ENCODE measurements at regions not wholly inside any gene's neighbourhood (a gene's known extent, or its start where the extent isn't known, plus 50 kb on each side); places are given as distances from the start of the nearest gene placed in this dataset.

DNA sequence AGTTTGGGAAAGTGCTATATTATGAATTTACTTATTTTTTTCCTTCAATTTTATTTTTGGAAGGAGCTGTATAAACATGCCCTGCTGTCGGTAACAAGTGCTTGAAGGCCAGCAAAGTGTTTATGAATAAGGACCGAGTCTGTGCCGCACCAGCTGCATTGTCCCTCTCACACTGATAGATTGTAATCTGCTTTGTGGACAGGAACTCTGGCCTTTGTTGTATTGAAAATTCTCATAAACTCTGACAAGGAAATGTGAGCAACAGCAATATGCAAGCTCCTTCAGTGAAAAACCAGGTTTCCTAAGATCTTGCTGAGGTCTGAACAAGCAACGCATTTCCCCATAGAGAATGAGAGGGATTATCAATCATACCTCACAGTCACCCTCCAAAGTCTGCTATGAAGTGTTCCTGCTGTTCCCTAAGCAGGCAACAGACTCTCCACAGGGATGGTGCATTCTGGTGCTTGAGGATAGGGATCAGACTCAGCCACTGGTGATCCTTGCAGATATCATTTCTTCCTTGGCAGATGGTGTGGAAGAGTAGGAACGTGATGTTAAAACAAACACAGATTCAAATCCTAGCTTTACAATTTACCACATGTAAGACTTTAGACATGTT is 109.6 kb downstream of the KCNJ2 start:
- DNase-seq (ENCODE audit: low read depth): peak; percentile 16

DNA sequence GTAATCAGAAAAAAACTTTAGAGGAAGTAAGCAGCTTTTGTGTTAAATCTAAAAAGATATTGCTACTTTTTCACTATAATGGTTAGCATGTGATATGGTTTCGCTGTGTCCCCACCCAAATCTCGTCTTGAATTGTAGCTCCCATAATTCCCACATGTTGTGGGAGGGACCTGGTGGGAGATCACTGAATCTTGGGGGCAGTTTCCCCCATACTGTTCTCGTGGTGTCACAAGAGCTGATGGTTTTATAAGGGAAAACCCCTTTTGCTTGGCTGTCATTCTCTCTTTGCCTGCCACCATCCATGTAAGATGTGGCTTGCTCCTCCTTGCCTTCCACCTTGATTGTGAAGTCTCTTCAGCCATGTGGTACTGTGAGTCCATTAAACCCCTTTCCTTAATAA is 117.1 kb downstream of the KCNJ2 start:
- DNase-seq (ENCODE audit: low read depth): no peak

DNA sequence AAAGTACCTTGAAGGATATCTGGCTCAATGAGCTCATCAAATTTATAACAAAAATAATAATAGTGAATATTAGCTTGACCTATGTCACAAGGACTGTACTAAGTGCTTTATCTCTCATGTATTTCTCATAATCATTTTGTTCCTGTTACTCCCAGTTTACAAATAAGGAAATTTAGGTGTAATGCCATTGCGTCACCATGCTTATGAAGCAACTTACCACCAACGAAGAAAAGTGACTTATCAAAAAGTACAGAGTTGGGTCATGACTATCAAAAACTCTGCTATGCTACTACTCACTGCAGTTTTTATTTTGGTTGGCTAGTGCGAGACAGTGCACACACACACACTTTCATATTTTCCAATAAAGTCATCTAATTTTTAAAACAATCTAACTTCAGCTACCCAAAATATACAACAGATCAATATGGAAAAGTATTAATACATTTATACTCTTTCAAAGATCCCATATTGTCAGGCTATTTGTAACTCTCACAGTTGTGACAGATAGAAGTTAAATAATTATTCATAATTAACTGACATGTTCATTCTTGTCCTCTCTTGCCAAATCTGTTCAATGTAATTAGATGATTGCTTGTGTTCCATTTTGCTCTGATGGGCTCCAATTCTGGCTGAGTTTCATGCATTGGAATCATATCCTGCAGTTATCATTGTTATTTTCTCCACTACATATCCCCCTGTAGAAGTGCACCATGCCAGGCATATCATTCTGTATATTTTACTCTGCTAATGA is 119.4 kb downstream of the KCNJ2 start:
- peak; percentile 50 for DNase-seq (ENCODE audit: low read depth)

DNA sequence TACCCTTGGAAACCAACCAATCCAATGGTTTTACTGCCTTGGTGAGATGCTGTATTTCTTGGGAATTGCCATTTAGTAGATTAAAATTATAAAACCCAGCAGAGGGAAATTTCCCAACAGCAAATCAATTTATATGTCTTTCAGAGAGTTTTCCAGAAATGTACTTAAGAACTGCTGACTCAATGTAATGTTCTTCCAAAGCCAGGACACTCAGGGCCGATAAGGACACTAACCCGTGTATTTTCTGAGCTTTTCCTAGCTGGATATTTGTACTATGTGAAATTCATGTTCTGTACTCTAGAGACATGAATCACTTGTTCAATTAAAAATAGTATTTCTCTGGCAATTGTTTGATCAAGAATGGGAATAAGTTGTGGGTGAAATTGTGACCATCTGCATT is 121.4 kb downstream of the KCNJ2 start:
- DNase-seq (ENCODE audit: low read depth): no peak

DNA sequence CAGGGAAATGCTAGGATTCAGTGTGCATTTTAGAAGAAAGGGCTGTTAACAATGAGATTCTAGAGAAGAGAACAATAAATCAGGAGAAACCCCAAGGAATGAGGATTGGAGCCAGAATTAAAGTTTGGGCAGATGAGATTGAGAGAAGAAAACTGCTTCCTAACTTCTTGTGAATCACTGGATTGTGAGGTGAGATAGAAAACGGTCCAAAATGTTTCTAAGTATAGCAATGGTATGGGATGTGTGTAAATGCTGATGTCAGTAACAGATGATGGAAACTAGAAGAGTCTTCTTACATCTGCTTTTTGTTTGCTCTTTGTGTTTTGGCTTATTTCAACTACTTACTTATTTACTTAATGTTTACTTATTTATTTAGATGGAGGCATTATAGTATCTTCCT is 123.0 kb downstream of the KCNJ2 start:
- no peak for DNase-seq (ENCODE audit: low read depth)

DNA sequence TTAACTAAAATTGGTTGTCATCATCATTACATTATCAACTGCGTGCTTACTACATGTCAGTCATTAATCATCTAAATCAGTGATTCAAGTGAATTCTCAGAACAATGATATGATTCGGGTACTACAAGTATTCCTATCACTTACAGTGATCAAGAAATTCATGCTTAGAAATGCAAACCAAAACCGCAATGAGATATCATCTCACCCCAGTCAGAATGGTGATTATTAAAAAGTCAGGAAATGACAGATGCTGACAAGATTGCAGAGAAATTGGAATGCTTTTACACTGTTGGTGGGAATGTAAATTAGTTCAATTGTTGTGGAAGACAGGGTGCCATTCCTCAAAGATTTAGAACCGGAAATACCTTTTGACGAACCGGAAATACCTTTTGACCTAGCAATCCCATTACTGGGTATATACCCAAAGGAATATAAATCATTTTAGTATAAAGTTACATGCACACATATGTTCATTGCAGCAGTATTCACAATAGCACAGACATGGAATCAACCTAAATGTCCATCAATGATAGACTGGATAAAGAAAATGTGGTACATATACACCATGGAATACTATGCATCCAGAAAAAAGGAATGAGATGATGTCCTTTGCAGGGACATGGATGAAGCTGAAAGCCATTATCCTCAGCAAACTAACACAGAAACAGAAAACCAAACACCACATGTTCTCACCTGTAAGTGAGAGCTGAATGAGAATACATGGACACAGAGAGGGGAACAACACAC is 124.4 kb downstream of the KCNJ2 start:
- peak; percentile 31 for DNase-seq (ENCODE audit: low read depth)

DNA sequence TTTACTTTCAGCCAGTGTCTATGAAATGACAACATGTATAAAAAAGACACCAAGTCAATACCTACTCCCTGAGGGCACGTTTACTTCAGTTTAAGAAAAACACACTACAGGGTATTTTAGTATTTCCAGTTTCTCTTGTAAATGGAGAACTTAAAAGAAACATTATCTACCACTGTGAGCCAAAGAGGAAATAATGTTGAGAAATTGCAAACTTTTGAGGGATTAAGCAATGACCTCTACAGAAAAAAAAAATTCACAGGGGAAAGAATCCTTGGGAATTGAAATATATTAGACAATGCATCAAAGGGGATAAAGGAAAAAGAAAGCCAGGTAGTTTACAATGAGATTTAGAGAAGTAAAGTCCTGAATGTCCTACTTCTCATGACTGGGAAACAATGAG is 126.0 kb downstream of the KCNJ2 start:
- peak; percentile 52 for DNase-seq (ENCODE audit: low read depth)

DNA sequence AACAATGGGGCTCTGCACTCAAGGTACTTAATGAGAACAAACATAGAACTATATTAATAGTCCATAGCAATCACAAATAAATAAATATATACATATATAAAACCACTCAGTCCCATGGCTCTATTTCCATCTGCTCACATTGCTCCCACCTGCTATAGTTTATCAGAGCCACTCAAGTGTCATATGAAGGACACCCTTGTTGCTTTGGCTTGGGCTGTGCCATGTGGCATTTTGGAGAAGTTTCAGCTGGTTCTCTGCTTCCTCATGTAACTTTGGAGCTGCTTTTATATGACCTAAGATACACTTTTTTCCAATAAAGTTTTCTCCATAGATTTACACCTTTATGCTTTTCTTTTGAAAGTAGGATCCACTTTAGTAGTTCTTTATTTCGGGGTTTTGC is 126.4 kb downstream of the KCNJ2 start:
- DNase-seq (ENCODE audit: low read depth): no peak

DNA sequence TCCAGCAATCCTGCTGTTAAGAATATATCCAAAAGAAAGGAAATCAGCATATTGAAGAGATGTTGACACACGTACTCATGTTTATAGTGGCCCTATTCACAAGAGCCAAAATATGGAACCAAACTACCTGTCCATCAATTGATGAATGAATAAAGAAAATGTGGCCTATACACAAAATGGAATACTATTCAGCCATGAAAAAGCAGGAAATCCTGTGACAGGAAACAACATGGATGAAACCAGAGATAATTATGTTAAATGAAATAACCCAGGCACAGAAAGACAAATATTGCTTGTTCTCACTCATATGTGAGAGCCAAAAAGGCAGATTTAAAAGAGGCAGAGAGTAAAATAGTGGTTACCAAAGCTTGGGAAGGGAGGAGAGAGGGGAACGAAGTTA is 127.1 kb downstream of the KCNJ2 start:
- no peak for DNase-seq (ENCODE audit: low read depth)

DNA sequence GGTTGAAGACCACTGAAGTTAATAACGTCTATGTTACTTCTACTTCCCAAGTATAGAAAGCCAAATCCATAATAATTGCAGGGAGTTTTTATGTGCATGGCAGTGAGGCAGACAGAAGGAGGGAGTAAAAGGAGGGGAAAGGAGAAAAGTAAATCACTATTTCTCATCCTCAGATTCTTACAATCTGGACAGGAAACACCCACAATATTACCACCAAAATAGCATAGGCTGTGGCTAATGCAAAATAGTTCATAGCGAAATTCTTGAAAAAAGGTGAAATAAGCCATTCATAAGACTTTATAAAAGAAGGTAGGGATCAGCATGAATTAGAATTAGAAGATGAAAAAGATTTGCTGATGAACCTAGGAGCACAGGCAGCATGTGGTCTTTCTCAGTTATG is 128.1 kb downstream of the KCNJ2 start:
- no peak for DNase-seq (ENCODE audit: low read depth)

DNA sequence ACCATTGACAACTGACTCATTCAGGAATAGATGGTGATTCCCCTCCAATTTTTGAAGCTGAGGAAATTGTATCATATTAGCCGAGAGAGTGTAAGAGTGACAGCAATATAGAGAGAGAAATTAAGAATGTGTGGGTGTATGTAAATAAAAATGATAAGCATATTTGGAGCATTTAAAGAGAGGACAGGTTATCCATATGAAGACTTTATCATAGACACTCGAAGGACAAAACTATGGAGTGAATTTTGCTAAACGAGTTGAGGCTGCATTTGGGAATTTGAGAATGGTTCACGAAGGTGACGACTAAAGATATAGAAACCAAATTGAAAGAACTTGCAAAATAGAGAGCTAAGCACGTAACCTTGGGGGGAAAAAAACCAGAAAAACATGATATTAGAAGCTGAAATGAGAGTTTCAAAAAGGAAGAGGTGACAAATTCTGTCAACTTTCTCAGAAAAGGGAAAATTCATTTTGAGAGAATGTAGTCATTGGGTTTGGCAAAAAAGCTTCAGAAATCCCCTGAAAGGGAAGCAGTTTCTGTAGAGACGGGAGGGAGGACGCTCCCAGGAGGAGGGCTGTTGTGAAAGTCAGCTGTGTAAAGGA is 129.7 kb downstream of the KCNJ2 start:
- DNase-seq (ENCODE audit: low read depth): no peak

DNA sequence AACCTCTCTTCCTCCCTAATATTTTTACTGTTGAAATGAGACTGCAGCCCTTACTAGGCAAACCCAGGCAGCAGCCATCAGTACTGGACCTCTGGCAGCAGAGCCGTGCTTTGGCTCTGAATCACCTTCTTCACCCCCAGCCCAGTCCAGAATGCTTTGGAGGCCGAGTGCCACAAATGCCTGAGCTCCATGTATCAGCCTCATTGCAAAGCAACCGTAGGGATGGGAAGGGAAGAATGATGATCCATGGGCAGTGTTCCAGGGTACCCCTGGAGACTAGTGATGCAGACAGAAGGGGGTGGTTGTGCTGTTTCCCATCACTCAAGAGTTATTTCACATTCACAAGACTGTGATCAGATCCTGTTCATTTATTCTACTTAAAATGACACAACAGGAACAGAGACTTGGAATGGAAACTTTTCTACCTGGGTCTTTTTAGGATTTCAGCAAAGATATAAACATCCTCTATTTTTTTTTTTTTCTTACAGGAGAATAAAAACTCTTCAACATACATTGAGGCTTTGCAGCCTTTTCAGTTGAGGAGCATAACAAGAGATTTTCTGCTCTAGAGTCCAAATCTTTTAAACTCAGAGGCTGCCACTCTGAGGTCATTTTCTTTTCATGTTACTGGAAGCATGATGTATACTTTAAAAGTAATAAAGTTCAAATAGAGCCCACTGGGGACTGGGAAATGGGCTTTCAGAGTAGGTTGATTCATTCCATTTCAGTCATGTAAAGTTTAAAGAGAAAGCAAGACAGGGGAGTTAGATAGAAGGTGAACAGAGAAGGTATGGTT is 138.3 kb downstream of the KCNJ2 start:
- DNase-seq (ENCODE audit: low read depth): peak; percentile 85

DNA sequence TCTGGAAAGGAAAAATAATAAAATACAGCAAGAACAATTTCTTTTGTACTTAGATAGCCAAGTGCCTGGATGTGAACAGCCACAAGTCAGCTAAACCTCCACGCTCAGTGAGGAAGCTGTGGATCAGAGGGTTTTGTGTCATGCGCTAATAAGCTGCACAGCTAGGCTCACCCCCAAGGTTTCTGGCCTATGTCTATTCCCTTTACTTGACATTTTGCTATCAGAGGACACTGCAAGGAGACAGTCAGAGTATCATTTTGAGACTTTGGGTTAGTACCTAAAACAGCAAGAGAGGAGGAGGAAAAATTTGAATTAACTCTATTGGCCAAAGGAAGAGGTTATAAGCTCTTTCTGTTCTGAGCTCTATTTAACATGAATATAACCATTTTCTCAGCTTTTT is 139.3 kb downstream of the KCNJ2 start:
- no peak for DNase-seq (ENCODE audit: low read depth)

DNA sequence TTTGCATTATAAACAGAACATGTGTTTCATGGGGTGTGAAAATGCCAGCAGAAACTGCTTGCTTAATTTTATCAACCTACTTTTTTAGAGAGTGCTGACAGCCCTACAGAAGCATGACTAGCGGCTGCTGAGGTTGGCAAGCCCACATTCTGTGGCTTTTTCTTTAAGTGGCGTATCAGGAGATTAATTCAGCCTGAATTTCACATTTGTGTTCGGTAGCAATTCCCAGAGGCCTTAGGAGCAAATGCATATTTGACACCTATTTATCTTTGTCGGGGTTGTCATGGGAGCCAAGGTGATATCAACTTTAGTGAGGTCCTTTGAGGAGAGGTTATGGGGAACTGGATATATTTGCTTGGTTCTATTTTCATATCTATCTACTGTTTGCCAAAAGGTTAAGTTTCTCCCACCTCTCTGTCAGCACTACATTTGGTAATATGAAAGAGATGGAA is 140.9 kb downstream of the KCNJ2 start:
- DNase-seq (ENCODE audit: low read depth): no peak

DNA sequence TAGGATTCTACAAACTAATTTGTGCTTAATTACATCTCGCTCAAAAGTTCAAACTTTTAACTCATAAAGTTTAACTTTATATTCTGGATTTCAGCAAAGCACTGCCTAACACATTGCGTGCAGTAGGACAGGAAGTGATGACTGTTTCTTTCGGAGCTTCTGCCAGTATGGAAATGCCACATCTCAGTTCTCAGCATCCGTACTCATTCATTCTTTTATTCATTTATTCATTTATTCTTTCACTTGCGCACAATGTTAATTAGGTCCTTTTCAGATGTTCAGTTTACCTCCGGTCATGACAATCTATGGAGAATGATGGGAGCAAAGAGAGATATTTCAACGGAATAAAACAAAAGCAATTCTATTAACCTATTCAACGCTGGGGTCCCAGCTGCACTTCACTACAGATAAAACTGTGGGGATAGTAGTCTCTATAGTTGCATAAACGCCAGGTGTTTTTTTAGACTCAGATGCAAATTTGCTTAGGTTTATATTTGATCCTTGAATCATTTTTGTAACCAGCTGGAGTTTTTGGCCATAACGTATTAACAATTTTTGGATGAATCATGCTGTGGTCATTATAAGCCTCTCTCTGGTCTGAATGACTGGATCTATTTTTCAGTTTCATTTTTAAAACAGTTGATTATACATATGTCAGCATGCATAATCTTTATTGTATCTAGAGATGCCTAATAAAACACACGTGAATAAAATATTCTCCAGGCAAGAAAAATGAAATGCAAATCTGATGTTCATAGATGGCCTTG is 143.9 kb downstream of the KCNJ2 start:
- DNase-seq (ENCODE audit: low read depth): peak; percentile 85

DNA sequence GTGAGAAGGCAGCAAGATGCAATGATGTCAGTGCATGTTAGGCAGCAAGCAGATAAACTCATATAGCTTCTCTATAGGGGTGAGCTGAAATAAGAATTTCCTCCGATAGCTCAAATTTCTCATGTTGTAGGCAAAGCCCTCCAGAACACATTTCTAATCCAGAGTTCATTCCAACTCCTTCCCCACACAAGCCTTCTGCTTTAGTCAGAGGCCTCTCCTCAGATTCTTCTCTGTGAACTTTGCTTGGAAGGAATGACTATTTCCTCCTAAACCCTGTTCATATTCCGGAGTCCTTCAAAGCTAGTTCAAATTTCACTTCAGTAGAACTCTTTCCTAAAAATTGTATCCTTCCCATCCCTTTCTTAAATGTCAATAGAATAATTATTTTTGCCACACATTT is 144.8 kb downstream of the KCNJ2 start:
- peak; percentile 90 for DNase-seq (ENCODE audit: low read depth)

DNA sequence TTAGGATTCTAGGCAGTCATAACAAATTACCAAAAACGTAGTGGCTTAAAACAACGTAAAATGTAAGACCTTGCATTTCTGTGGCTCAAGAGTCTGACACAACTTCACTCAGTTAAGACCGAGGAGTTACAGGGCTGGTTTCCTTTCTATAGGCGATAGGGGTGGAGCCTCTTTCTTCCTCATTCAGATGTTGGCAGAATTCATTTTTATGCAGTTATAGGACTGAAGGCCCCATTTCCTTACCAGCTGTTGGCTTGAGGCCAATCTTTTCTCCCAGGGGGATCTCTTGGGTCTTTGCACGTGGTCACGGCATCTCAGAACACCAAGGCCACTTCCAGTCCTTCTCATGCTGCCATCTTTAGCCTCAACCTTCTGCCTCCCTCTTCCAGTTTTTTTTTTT is 145.2 kb downstream of the KCNJ2 start:
- DNase-seq (ENCODE audit: low read depth): peak; percentile 59

DNA sequence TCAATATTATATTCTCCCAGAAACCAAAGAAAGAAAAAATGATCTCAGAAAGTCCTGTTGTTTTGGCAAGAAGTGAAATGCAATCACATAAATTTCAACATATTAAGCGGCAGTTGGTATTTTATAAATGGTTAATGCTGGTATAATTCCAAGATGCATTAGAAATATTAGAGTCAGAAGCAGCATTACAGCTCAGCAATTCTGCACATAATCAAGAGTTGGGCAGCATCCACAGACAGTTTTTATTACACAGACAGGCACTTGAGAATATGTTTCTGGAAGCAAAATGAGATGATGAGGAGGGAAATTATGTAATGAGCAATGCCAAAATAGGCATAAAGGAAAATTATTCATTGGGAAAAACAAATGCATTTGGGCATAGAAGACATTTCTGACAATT is 148.1 kb downstream of the KCNJ2 start:
- no peak for DNase-seq (ENCODE audit: low read depth)

DNA sequence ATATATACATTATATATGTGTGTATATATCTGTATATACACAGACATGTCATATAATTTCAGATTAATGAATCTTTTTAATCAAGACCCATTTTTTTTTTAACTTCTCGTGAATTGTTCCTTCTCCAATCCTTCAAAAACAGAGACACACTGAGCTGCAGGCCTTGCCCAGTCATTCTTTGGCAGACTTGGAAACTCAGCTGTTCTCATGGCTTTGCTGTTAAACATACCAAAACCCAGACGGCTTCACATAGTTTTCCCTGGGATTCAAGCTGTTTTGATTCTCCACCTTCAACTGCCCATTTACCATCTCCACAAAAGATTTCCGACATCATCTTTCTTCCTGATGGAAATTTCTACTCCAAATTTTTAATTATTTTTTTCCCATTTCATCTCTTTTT is 148.7 kb downstream of the KCNJ2 start:
- no peak for DNase-seq (ENCODE audit: low read depth)

DNA sequence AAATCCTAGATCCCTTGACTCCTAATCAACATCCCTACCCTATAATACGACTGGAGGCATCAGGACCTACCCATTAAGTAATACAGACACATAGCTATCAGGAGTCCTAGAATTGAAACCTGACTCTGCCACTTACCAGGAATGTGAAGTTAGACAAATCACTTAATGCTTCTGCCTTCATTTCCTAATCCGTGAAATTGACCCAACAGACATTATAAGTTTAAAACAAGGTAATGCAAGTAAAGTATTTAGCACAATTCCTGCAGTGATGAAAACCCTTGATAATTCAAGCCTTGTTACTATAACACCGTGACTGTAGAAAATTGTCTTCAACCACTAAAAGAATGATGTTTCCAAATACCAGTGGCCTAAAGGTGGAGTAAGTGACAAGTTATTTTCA is 150.2 kb downstream of the KCNJ2 start:
- no peak for DNase-seq (ENCODE audit: low read depth)

DNA sequence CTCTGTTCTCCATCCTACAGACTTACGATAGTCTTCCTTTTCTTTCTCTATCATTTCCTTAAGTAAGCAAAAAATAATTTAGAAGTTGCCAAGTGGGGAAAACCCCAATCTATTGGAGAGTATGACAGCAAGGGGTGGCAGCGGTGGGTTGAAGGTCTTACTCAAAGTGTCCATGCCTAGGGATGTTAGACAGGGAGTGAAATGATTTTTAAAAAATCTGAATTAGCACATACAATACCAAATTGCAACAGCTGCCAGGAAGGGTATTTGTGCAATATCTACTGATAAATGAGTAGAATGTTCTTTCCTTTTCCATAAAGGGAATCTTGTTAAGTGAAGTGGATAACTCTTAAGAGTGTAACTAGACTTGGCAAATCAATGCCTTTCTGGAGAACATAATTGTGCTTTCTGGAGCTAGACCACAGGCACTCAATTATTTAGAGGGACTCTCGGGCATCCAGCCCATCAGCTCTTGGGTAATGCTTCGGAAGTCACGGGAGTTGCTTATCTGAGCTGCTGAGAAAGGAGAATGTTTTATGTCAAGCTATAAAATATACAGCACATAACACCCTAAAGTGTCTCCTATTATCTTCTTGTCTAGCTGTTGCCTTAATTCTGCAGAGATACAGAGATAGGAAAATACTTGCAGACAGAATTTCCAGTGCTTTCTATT is 151.5 kb downstream of the KCNJ2 start:
- DNase-seq (ENCODE audit: low read depth): no peak

Measured in iris pigment epithelial cell (primary cell).